Activated CD8-positive, alpha-beta memory T cell treated with anti-CD3 and anti-CD28 coated beads, Interleukin-2, amount 10 ng/mL, durations not matched to agents 7 days and 5 days (primary cell): ENCODE measurements at regions not wholly inside any gene's neighbourhood (a gene's known extent, or its start where the extent isn't known, plus 50 kb on each side); places are given as distances from the start of the nearest gene placed in this dataset.
"Not testable (repeated sequence)": the region's sequence is repeated elsewhere in the genome, so short reads cannot be mapped to it uniquely, and the experiment has no call there.

Source experiments
- ATAC-seq: fragments of 150-1000 bp; cut with Tn5 transposase; one replicate; pipeline ENCODE4 v1.10.0; 2021; ENCODE audit warnings: moderate library complexity
- CTCF ChIA-PET: fragments of 350-600 bp; sonication (Branson Sonifier 250); formaldehyde crosslinking; loops from one replicate; lab custom pipeline; 2021; ENCODE audit warnings: antibody characterized with exemption; lab: Charles Lee
- DNase-seq: peaks from one replicate; pipeline ENCODE4 v3.0.0-alpha.2; 2020
- H3K27ac Mint-ChIP-seq: one replicate; pipeline ENCODE4 v1.8.0; 2021; ENCODE audit warnings: mild to moderate bottlenecking, mixed read lengths
- H3K27me3 Mint-ChIP-seq: one replicate; pipeline ENCODE4 v1.8.0; 2021; ENCODE audit warnings: mixed read lengths
- H3K36me3 Mint-ChIP-seq: one replicate; pipeline ENCODE4 v1.8.0; 2021; ENCODE audit warnings: mild to moderate bottlenecking, mixed read lengths
- H3K4me1 Mint-ChIP-seq: one replicate; pipeline ENCODE4 v1.8.0; 2021; ENCODE audit warnings: mixed read lengths
- H3K4me3 Mint-ChIP-seq: one replicate; pipeline ENCODE4 v1.8.0; 2021; ENCODE audit warnings: mild to moderate bottlenecking, moderate library complexity, mixed read lengths
- H3K9me3 Mint-ChIP-seq: one replicate; pipeline ENCODE4 v1.8.0; 2022; ENCODE audit warnings: low read depth, mixed read lengths

GRCh38 chr7:92949748-92950147, 113.4 kb upstream of the CDK6 start:
- Mint-ChIP-seq H3K4me3 (no peak overlapping the region), H3K4me1 (peaks cover 3% of the 10 kb centered on the region), H3K27me3 (peaks cover 4% of the 10 kb centered on the region), H3K36me3 (peaks cover 6% of the 10 kb centered on the region), H3K27ac (no peak overlapping the region), H3K9me3 (peaks cover 4% of the 10 kb centered on the region)
- CTCF ChIA-PET, result no interaction called here
- no peak for ATAC-seq
- DNase-seq, result no peak

GRCh38 chr7:92945840-92946239, 109.5 kb upstream of the CDK6 start:
- Mint-ChIP-seq H3K36me3 (peaks cover 14% of the 10 kb centered on the region), H3K4me3 (no peak overlapping the region), H3K9me3 (peaks cover 14% of the 10 kb centered on the region), H3K27me3 (peaks cover under 1% of the 10 kb centered on the region), H3K4me1 (no peaks in the 10 kb centered on the region), H3K27ac (no peak overlapping the region)
- DNase-seq (no peak), ATAC-seq (no peak)
- CTCF ChIA-PET, result no interaction called here

- no peak overlapping the region for H3K27ac Mint-ChIP-seq
- CTCF ChIA-PET, result interaction anchor here (1.1 kb wide), 1 partner anchor 18 kb away, joined by 3 read pairs; no protein-coding TSS in a partner anchor
- peaks cover 20% of the 10 kb centered on the region for H3K9me3 Mint-ChIP-seq
- ATAC-seq (no peak), DNase-seq (no peak)
- H3K4me3 Mint-ChIP-seq, result no peak overlapping the region
- no peaks in the 10 kb centered on the region for H3K4me1 Mint-ChIP-seq
- peaks cover 16% of the 10 kb centered on the region for H3K36me3 Mint-ChIP-seq
- H3K27me3 Mint-ChIP-seq, result no peaks in the 10 kb centered on the region
These were observed 108.3 kb upstream of the CDK6 start for GRCh38 chr7:92944633-92945032.

GRCh38 chr7:92942706-92943105, 106.3 kb upstream of the CDK6 start:
- H3K27ac Mint-ChIP-seq, DNase-seq, ATAC-seq, H3K27me3 Mint-ChIP-seq, H3K4me3 Mint-ChIP-seq, CTCF ChIA-PET, H3K4me1 Mint-ChIP-seq: not testable (repeated sequence)
- Mint-ChIP-seq H3K36me3 (peaks cover 20% of the 10 kb centered on the region), H3K9me3 (peaks cover 31% of the 10 kb centered on the region)

DNA sequence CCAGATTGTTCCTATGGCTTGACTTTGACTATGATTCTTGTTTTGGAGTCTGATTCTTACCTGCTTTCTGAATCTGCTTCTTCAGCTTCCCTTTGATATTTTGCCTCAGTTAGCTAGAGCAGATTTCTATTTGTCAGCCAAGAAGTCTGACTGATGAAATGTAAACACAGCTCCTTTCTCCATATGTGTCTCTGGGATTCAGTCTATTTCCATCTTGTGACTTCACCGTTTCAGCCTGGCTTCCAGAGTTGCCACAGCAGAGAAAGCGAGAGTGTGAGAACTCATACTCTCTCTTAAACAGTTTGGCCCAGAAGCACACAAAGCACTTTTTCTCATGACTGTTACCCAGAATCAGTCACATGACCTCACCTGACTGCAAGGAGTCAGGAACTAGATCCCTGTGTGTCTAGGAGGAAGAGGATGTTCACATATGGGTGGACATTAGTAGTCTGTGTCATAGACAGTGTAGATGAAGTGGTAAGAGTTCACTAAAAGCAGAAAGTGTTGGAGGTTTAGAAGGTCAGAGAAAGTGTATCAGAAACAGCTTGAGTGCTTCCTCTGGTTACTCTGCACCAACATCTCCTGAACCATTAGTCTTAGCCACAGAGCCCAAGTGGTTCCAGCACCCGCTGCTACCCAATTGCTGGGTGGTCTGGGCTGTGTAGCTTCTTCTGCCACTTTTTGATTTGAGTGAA, 103.4 kb upstream of the CDK6 start:
- Mint-ChIP-seq H3K27ac (no peak overlapping the region), H3K4me1 (no peaks in the 10 kb centered on the region), H3K36me3 (peaks cover 17% of the 10 kb centered on the region), H3K27me3 (peaks cover 2% of the 10 kb centered on the region), H3K4me3 (no peak overlapping the region), H3K9me3 (peaks cover 35% of the 10 kb centered on the region)
- DNase-seq (no peak), ATAC-seq (no peak)
- CTCF ChIA-PET, result interaction anchor here (1.4 kb wide), 1 partner anchor 9 kb away, joined by 3 read pairs; no protein-coding TSS in a partner anchor

DNA sequence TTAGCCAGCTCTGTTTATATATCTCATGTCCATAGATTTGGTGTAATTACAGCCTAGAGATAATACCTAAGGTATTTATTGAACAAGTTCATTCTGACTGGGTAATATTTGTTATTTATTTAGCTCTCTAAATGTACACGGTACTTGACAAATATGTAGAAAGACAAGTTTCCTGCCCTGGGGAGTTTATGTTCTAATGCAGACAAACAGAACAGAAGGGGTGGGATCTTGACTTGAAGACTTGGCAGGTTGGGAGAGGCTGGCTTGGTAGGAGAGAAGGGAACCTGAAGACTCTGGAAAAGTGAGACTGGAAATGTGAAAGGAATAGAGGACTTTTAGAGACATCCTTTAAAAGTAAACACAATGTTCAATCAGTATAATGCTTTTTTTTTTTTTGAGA, 97.7 kb upstream of the CDK6 start:
- H3K4me1 Mint-ChIP-seq, result no peaks in the 10 kb centered on the region
- ATAC-seq, result no peak
- peaks cover 16% of the 10 kb centered on the region for H3K27me3 Mint-ChIP-seq
- peaks cover 5% of the 10 kb centered on the region for H3K36me3 Mint-ChIP-seq
- CTCF ChIA-PET, result no interaction called here
- no peak for DNase-seq
- no peak overlapping the region for H3K4me3 Mint-ChIP-seq
- peaks cover 24% of the 10 kb centered on the region for H3K9me3 Mint-ChIP-seq
- H3K27ac Mint-ChIP-seq, result no peak overlapping the region

GRCh38 chr7:92932450-92932849, 96.1 kb upstream of the CDK6 start:
- Mint-ChIP-seq H3K4me1 (no peaks in the 10 kb centered on the region), H3K27me3 (peaks cover 23% of the 10 kb centered on the region), H3K36me3 (peaks cover 6% of the 10 kb centered on the region), H3K9me3 (peaks cover 20% of the 10 kb centered on the region), H3K4me3 (no peak overlapping the region), H3K27ac (no peak overlapping the region)
- ATAC-seq, result no peak
- CTCF ChIA-PET, result no interaction called here
- no peak for DNase-seq

GRCh38 chr7:92930404-92930803, 94.0 kb upstream of the CDK6 start:
- DNase-seq, result no peak
- Mint-ChIP-seq H3K4me1 (no peaks in the 10 kb centered on the region), H3K27ac (no peak overlapping the region), H3K4me3 (no peak overlapping the region), H3K27me3 (peaks cover 24% of the 10 kb centered on the region), H3K9me3 (peaks cover 14% of the 10 kb centered on the region), H3K36me3 (peaks cover 4% of the 10 kb centered on the region)
- CTCF ChIA-PET, result interaction anchor here (1.2 kb wide), 1 partner anchor 8 kb away, joined by 3 read pairs; no protein-coding TSS in a partner anchor
- no peak for ATAC-seq

- Mint-ChIP-seq H3K9me3 (peaks cover 14% of the 10 kb centered on the region), H3K27ac (no peak overlapping the region), H3K4me1 (no peaks in the 10 kb centered on the region), H3K4me3 (no peak overlapping the region), H3K27me3 (peaks cover 12% of the 10 kb centered on the region), H3K36me3 (peaks cover 8% of the 10 kb centered on the region)
- ATAC-seq, result no peak
- CTCF ChIA-PET, result no interaction called here
- DNase-seq, result no peak
These were observed 90.3 kb upstream of the CDK6 start for GRCh38 chr7:92926697-92927044.

- CTCF ChIA-PET, result no interaction called here
- no peak for ATAC-seq
These were observed 89.7 kb upstream of the CDK6 start for GRCh38 chr7:92925876-92926696.

DNA sequence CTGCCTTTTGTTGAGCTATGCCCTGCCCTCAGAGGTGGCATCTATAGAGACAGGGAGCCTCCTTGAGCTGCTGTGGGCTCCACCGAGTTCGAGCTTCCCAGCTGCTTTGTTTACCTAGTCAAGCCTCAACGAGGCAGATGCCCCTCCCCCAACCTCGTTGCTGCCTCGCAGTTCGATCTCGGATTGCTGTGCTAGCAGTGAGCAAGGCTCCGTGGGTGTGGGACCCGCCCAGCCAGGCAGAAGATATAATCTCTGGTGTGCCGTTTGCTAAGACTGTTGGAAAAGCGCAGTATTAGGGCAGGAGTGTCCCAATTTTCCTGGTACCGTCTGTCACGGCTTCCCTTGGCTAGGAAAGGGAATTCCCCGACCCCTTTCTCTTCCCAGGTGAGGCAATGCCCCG, 88.4 kb upstream of the CDK6 start:
- no peak for DNase-seq
- H3K36me3 Mint-ChIP-seq, result peaks cover 10% of the 10 kb centered on the region
- H3K9me3 Mint-ChIP-seq, result peaks cover 9% of the 10 kb centered on the region
- no peaks in the 10 kb centered on the region for H3K4me1 Mint-ChIP-seq
- peaks cover 14% of the 10 kb centered on the region for H3K27me3 Mint-ChIP-seq
- no peak overlapping the region for H3K4me3 Mint-ChIP-seq
- ATAC-seq, result no peak
- CTCF ChIA-PET, result no interaction called here
- no peak overlapping the region for H3K27ac Mint-ChIP-seq

More at GRCh38 chr7:92925876-92926696, 89.7 kb upstream of the CDK6 start:
- DNase-seq, result no peak
- peaks cover 14% of the 10 kb centered on the region for H3K9me3 Mint-ChIP-seq
- H3K36me3 Mint-ChIP-seq, result peaks cover 9% of the 10 kb centered on the region
- peaks cover 12% of the 10 kb centered on the region for H3K27me3 Mint-ChIP-seq
- no peaks in the 10 kb centered on the region for H3K4me1 Mint-ChIP-seq
- H3K4me3 Mint-ChIP-seq, result no peak overlapping the region
- no peak overlapping the region for H3K27ac Mint-ChIP-seq

GRCh38 chr7:92917230-92917629, 80.9 kb upstream of the CDK6 start:
- Mint-ChIP-seq H3K27ac (no peak overlapping the region), H3K4me1 (no peaks in the 10 kb centered on the region), H3K4me3 (no peak overlapping the region), H3K27me3 (peaks cover 2% of the 10 kb centered on the region), H3K9me3 (no peaks in the 10 kb centered on the region), H3K36me3 (peaks cover 7% of the 10 kb centered on the region)
- DNase-seq, result no peak
- CTCF ChIA-PET, result no interaction called here
- ATAC-seq, result no peak

DNA sequence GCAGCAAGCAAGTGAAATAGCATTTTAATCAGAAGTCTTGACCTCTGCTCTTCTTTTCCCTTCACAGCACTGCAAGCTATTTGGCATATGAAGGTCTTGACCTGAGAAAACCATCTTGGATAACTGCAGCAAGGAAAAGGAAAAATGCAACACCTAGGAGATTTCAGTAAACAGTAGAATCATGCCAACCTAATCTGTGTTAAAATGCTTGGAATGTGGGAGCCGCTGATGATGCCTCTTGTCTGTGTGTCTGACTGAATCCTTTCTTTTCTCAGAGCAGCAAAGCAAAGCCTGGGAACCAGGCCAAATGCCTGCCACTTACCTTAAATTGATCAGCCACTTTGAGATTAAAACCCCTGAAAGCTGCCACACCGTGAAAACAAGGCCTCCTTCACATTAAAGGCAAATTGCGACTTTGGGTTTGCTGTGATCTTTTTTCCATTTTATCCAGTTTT, 80.4 kb upstream of the CDK6 start:
- H3K4me3 Mint-ChIP-seq, result no peak overlapping the region
- H3K9me3 Mint-ChIP-seq, result no peaks in the 10 kb centered on the region
- ATAC-seq (no peak), DNase-seq (no peak)
- no peaks in the 10 kb centered on the region for H3K4me1 Mint-ChIP-seq
- CTCF ChIA-PET, result no interaction called here
- H3K36me3 Mint-ChIP-seq, result peaks cover 9% of the 10 kb centered on the region
- H3K27ac Mint-ChIP-seq, result no peak overlapping the region
- peaks cover 2% of the 10 kb centered on the region for H3K27me3 Mint-ChIP-seq

- H3K9me3 Mint-ChIP-seq, result peaks cover 2% of the 10 kb centered on the region
- ATAC-seq, result no peak
- DNase-seq, result no peak
- peaks cover 13% of the 10 kb centered on the region for H3K36me3 Mint-ChIP-seq
- CTCF ChIA-PET, result interaction anchor here (0.9 kb wide), 1 partner anchor 9 kb away, joined by 3 read pairs; no protein-coding TSS in a partner anchor
- H3K27me3 Mint-ChIP-seq, result no peaks in the 10 kb centered on the region
- no peak overlapping the region for H3K27ac Mint-ChIP-seq
- no peaks in the 10 kb centered on the region for H3K4me1 Mint-ChIP-seq
- H3K4me3 Mint-ChIP-seq, result no peak overlapping the region
These were observed 79.0 kb upstream of the CDK6 start for GRCh38 chr7:92915348-92915747.
